ENCODE measurements at regions not wholly inside any gene's neighbourhood (a gene's known extent, or its start where the extent isn't known, plus 50 kb on each side); places are given as distances from the start of the nearest gene placed in this dataset.

- Histone ChIP-seq H3K4me3 (replicated peaks; ENCODE audit: insufficient read depth, low read length) (no peak overlapping the region), H3K27ac (replicated peaks) (no peak overlapping the region), H3K27me3 (ENCODE audit: insufficient read depth, poor library complexity, severe bottlenecking) (no peaks in the 10 kb centered on the region)
- TF ChIP-seq GABPA (IDR thresholded peaks at IDR 0.05; ENCODE audit: low read depth) (no peak), SPI1 (IDR thresholded peaks at IDR 0.05; ENCODE audit: borderline replicate concordance, low read depth) (no peak), REST (IDR thresholded peaks at IDR 0.05; ENCODE audit: insufficient replicate concordance, low read depth) (no peak), CTCF (IDR thresholded peaks at IDR 0.05; ENCODE audit: insufficient read depth, low read length) (no peak), POLR2AphosphoS5 (IDR thresholded peaks at IDR 0.05; ENCODE audit: low read depth) (no peak)
- no peak for DNase-seq (ENCODE audit: low read depth in 1 of 2, low spot score in 1 of 2)
Measured at GRCh38 chr14:98634043-98634820, 637.8 kb downstream of the BCL11B start.

GRCh38 chr14:98638366-98638765 is 633.6 kb downstream of the BCL11B start:
- no peak for DNase-seq (ENCODE audit: low read depth in 1 of 2, low spot score in 1 of 2)
- H3K27ac ChIP-seq (replicated peaks): no peak overlapping the region
- H3K4me3 ChIP-seq (replicated peaks; ENCODE audit: insufficient read depth, low read length): no peak overlapping the region
- TF ChIP-seq CTCF (IDR thresholded peaks at IDR 0.05; ENCODE audit: insufficient read depth, low read length) (no peak), GABPA (IDR thresholded peaks at IDR 0.05; ENCODE audit: low read depth) (no peak), SPI1 (IDR thresholded peaks at IDR 0.05; ENCODE audit: borderline replicate concordance, low read depth) (no peak), POLR2AphosphoS5 (IDR thresholded peaks at IDR 0.05; ENCODE audit: low read depth) (no peak), REST (IDR thresholded peaks at IDR 0.05; ENCODE audit: insufficient replicate concordance, low read depth) (no peak)
- no peaks in the 10 kb centered on the region for H3K27me3 ChIP-seq (ENCODE audit: insufficient read depth, poor library complexity, severe bottlenecking)

GRCh38 chr14:98647754-98648153 is 624.2 kb downstream of the BCL11B start:
- H3K27me3 ChIP-seq (ENCODE audit: insufficient read depth, poor library complexity, severe bottlenecking): no peaks in the 10 kb centered on the region
- no peak for TF ChIP-seq SPI1 (IDR thresholded peaks at IDR 0.05; ENCODE audit: borderline replicate concordance, low read depth)
- TF ChIP-seq GABPA (IDR thresholded peaks at IDR 0.05; ENCODE audit: low read depth): no peak
- TF ChIP-seq POLR2AphosphoS5 (IDR thresholded peaks at IDR 0.05; ENCODE audit: low read depth): no peak
- TF ChIP-seq CTCF (IDR thresholded peaks at IDR 0.05; ENCODE audit: insufficient read depth, low read length): no peak
- TF ChIP-seq REST (IDR thresholded peaks at IDR 0.05; ENCODE audit: insufficient replicate concordance, low read depth): no peak
- no peak overlapping the region for H3K27ac ChIP-seq (replicated peaks)
- DNase-seq (ENCODE audit: low read depth in 1 of 2, low spot score in 1 of 2): no peak
- H3K4me3 ChIP-seq (replicated peaks; ENCODE audit: insufficient read depth, low read length): no peak overlapping the region
